Nephron (organoid): ENCODE measurements at regions not wholly inside any gene's neighbourhood (a gene's known extent, or its start where the extent isn't known, plus 50 kb on each side); places are given as distances from the start of the nearest gene placed in this dataset.
A peak's percentile ranks its signal among the peaks of the same experiment; 100 is the strongest.

Experiments used
- H3K27ac Mint-ChIP-seq, 3 experiments: 2 replicates each; pipeline ENCODE4 v1.8.0; 2020; ENCODE audit warnings: mixed read lengths in 3 of 3, mild to moderate bottlenecking in 2 of 3, moderate library complexity in 1 of 3
- H3K27me3 Mint-ChIP-seq: 2 replicates; pipeline ENCODE4 v1.8.0; 2021; ENCODE audit warnings: low read depth, mild to moderate bottlenecking, moderate library complexity, mixed read lengths
- H3K36me3 Mint-ChIP-seq: 2 replicates; pipeline ENCODE4 v1.8.0; 2020; ENCODE audit warnings: low read depth, mixed read lengths
- H3K4me1 Mint-ChIP-seq: 2 replicates; pipeline ENCODE4 v1.8.0; 2020; ENCODE audit warnings: mixed read lengths
- H3K4me3 Mint-ChIP-seq, 3 experiments: 2 replicates each; pipeline ENCODE4 v1.8.0; 2020; ENCODE audit warnings: mild to moderate bottlenecking in 3 of 3, mixed read lengths in 3 of 3, moderate library complexity in 2 of 3
- H3K9me3 Mint-ChIP-seq: 2 replicates; pipeline ENCODE4 v1.8.0; 2020; ENCODE audit warnings: mixed read lengths
- TF ChIP-seq, protein P1 (sequence below), 3 experiments: fragments of 200-600 bp; sonication (generic); IDR thresholded peaks; one replicate each; pipeline ENCODE4 v1.5.0; 2021; ENCODE audit warnings: antibody characterized with exemption in 3 of 3; ENCODE audit not compliant: unreplicated experiment in 3 of 3

DNA sequence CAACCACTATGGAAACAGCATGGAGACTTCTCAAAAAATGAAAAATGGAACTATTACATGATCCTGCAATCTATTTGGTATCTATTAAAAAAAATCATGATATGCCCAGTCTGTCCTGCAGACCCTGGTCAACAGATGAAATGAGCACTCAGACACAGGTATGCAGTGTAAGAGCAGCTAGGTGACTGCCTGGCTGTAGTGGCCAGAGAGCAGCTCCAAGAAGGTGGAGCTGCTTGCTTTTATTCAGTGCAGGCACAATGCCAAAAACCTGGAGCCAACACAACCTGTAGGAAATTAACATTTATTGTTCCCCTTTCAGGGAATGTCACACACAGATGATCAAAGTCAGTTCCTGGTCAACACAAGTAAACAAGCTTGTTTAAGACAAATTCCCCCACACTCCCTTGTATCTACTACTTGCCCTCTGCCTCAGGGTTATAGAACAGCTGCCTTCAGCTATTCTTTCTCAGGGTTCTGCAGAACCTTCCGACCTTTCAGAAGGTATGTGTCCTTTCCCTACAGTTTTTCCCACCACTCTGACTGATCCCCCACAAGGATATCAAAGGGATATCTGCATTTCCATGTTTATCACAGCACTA, 933.7 kb upstream of the SLITRK5 start:
- H3K27me3 Mint-ChIP-seq, result no peaks in the 10 kb centered on the region
- H3K4me1 Mint-ChIP-seq, result no peaks in the 10 kb centered on the region
- H3K36me3 Mint-ChIP-seq, result no peaks in the 10 kb centered on the region
- no peak overlapping the region for H3K4me3 Mint-ChIP-seq
- H3K9me3 Mint-ChIP-seq, result peaks cover 9% of the 10 kb centered on the region
- no peak overlapping the region for H3K27ac Mint-ChIP-seq
- TF ChIP-seq, protein P1, sequence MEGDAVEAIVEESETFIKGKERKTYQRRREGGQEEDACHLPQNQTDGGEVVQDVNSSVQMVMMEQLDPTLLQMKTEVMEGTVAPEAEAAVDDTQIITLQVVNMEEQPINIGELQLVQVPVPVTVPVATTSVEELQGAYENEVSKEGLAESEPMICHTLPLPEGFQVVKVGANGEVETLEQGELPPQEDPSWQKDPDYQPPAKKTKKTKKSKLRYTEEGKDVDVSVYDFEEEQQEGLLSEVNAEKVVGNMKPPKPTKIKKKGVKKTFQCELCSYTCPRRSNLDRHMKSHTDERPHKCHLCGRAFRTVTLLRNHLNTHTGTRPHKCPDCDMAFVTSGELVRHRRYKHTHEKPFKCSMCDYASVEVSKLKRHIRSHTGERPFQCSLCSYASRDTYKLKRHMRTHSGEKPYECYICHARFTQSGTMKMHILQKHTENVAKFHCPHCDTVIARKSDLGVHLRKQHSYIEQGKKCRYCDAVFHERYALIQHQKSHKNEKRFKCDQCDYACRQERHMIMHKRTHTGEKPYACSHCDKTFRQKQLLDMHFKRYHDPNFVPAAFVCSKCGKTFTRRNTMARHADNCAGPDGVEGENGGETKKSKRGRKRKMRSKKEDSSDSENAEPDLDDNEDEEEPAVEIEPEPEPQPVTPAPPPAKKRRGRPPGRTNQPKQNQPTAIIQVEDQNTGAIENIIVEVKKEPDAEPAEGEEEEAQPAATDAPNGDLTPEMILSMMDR (IDR thresholded peaks at IDR 0.05; ENCODE audit: unreplicated experiment in 3 of 3), result no peak

DNA sequence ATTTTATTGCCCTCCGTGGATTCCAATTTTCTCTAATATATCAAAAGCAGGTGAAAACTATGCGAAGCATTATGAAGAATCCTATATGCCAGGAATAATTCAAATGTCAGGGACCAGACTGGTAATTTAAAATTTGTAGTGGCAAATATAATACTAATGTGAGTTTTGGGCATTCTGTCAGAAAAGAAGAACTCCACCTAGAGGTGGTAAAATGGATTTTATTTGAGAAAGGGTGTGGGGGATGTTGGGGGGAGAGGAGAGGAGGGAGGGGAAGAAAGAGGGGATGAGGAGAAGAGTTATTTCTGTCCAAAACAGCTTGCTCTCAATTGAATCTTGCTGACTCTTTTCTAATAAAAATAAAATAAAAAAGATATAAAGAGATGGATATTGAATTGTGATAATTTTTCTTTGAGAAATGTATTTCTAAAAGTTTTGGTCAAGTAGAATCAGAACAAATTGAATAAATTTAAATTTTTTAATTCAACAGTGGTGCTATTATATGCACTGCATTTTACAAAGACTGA, 929.3 kb upstream of the SLITRK5 start:
- TF ChIP-seq, protein P1 (IDR thresholded peaks at IDR 0.05; ENCODE audit: unreplicated experiment in 3 of 3), result peak in 2 of 3 experiments; percentile 11 to 28
- Mint-ChIP-seq H3K4me1 (no peaks in the 10 kb centered on the region), H3K9me3 (peaks cover 2% of the 10 kb centered on the region), H3K27me3 (no peaks in the 10 kb centered on the region), H3K36me3 (no peaks in the 10 kb centered on the region), H3K27ac (no peak overlapping the region), H3K4me3 (no peak overlapping the region)

DNA sequence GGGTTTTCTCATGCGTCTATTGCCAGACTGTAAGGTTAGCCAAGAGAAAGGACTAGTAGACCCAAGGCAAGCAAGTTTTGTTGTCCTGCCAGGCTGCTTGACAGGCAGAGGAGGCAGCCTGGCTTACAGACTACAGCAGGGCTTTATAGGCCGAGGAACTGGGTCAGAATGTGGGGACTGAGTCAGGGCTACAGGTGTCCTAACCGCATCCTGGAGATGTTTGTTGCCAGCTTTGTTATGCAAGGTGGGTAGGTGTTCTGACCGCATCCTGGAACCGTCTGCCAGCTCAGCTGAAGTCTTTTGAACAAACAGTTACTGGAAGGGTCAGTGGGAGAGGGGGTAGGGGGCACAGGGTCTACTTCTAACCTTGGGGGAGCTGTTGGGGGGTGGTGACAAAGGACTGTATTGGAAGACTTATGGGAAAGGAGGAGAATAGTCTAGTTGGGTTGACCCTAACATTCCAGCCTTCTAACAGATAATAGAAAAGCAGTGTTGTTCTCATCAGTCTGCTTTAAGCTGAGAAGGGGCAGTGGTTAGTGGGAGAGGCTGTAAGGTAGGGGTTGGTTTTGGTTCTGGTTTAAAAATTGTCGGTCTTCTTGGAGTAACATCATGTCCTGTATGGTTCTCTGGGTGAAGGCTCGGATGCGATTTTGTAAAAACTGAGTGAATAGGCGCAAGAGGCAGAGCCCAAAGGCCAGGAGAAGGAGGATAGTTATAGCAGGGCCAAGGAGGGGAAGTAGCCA, 913.8 kb upstream of the SLITRK5 start:
- H3K9me3 Mint-ChIP-seq, result peaks cover under 1% of the 10 kb centered on the region
- H3K27me3 Mint-ChIP-seq, result no peaks in the 10 kb centered on the region
- TF ChIP-seq, protein P1 (IDR thresholded peaks at IDR 0.05; ENCODE audit: unreplicated experiment in 3 of 3), result no peak

DNA sequence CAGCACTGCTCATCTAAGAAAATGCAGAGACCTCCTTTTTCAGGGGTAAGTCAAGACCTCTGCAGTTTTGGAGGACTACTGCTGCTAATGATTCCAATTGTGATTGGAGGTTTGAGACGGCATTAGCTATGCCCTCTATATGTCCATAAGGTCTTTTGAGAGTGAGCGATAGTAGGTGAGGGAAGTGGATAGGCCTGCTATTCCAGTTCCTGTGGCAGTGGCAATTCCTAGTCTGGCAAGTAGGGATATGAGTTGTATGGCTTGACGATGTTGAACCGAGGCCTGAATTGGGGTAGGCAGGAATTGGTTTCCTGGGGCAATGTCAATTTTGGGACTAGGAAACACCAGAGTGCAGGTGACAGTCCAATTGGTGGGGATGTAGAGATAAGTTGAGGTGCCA, 913.1 kb upstream of the SLITRK5 start:
- no peaks in the 10 kb centered on the region for H3K4me1 Mint-ChIP-seq
- no peaks in the 10 kb centered on the region for H3K27me3 Mint-ChIP-seq
- no peak overlapping the region for H3K27ac Mint-ChIP-seq
- H3K9me3 Mint-ChIP-seq, result peaks cover 3% of the 10 kb centered on the region
- TF ChIP-seq, protein P1 (IDR thresholded peaks at IDR 0.05; ENCODE audit: unreplicated experiment in 3 of 3), result no peak
- H3K36me3 Mint-ChIP-seq, result no peaks in the 10 kb centered on the region
- H3K4me3 Mint-ChIP-seq, result no peak overlapping the region

More for the DNA sequence above, 913.8 kb upstream of the SLITRK5 start:
- no peaks in the 10 kb centered on the region for H3K36me3 Mint-ChIP-seq
- no peaks in the 10 kb centered on the region for H3K4me1 Mint-ChIP-seq
- H3K4me3 Mint-ChIP-seq, result no peak overlapping the region
- no peak overlapping the region for H3K27ac Mint-ChIP-seq

DNA sequence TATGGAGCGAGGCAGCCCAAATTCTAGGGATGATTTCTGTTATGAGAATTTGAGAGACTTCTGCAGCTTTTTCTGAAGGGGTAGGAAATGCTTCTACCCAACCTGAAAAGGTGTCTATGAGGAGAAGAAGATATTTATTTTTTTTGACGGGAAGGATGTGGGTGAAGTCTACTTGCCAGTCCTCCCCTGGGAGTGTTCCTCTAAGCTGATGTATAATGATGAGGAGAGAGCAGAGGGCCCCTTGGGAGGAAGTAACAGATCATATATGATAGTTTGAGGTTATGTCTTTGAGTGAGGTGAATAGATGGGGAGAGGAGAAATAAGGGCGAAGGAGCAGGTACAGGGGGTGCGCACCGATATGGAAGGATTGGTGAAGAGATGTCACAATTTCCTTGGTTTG, 910.6 kb upstream of the SLITRK5 start:
- TF ChIP-seq, protein P1 (IDR thresholded peaks at IDR 0.05; ENCODE audit: unreplicated experiment in 3 of 3), result no peak
- H3K4me1 Mint-ChIP-seq, result no peaks in the 10 kb centered on the region
- H3K36me3 Mint-ChIP-seq, result no peaks in the 10 kb centered on the region
- no peaks in the 10 kb centered on the region for H3K27me3 Mint-ChIP-seq
- peaks cover 6% of the 10 kb centered on the region for H3K9me3 Mint-ChIP-seq
- no peak overlapping the region for H3K27ac Mint-ChIP-seq
- H3K4me3 Mint-ChIP-seq, result no peak overlapping the region
